A673 (cell line): ENCODE measurements at regions not wholly inside any gene's neighbourhood (a gene's known extent, or its start where the extent isn't known, plus 50 kb on each side); places are given as distances from the start of the nearest gene placed in this dataset.
A peak's percentile ranks its signal among the peaks of the same experiment; 100 is the strongest.

Experiments used
- BruUV-seq: library from RNA; stranded (reverse); fragments of 400-500 nt; replicated peaks from 2 replicates; lab custom pipeline; 2021; lab: Mats Ljungman, UMichigan
- CTCF ChIA-PET: fragments of 300-600 bp; sonication (Branson Sonifier 250); formaldehyde crosslinking; loops from one replicate; lab custom pipeline; 2022; ENCODE audit warnings: antibody characterized with exemption; lab: Charles Lee
- POLR2A ChIA-PET: fragments of 300-600 bp; sonication (Branson Sonifier 250); formaldehyde crosslinking; loops from one replicate; lab custom pipeline; 2022; ENCODE audit warnings: antibody characterized with exemption; ENCODE audit not compliant: low non-redundant PET; lab: Charles Lee
- DNase-seq: peaks from one replicate; pipeline ENCODE4 v3.0.0-alpha.2; 2015; ENCODE audit warnings: low spot score
- H3K27ac ChIP-seq: fragments of 200-600 bp; sonication (generic); 2 replicates; pipeline ENCODE4 v1.5.1; 2016; ENCODE audit warnings: mixed run types, low read depth, mild to moderate bottlenecking, mixed read lengths, antibody characterized with exemption, low read length; ENCODE audit not compliant: poor library complexity, severe bottlenecking
- H3K27me3 ChIP-seq: fragments of 200-600 bp; sonication (generic); replicated peaks from 2 replicates; pipeline ENCODE4 v1.6.1; 2017; ENCODE audit warnings: mixed run types, low read depth, mild to moderate bottlenecking, mixed read lengths, antibody characterized with exemption, low read length; ENCODE audit not compliant: insufficient read depth, poor library complexity
- H3K36me3 ChIP-seq: fragments of 200-600 bp; sonication (generic); 2 replicates; pipeline ENCODE4 v1.6.1; 2016; ENCODE audit warnings: mixed run types, mild to moderate bottlenecking, mixed read lengths, antibody characterized with exemption, low read length; ENCODE audit not compliant: insufficient read depth, poor library complexity, severe bottlenecking
- H3K4me1 ChIP-seq: fragments of 200-600 bp; sonication (generic); 2 replicates; pipeline ENCODE4 v1.6.1; 2017; ENCODE audit warnings: mixed run types, mild to moderate bottlenecking, mixed read lengths, antibody characterized with exemption, low read length; ENCODE audit not compliant: insufficient read depth, poor library complexity, severe bottlenecking
- H3K4me3 ChIP-seq: fragments of 200-600 bp; sonication (generic); 2 replicates; pipeline ENCODE4 v1.5.1; 2016; ENCODE audit warnings: low read depth, mixed run types, mild to moderate bottlenecking, mixed read lengths, low read length; ENCODE audit not compliant: poor library complexity, severe bottlenecking
- H3K9me3 ChIP-seq: fragments of 200-600 bp; sonication (generic); 2 replicates; pipeline ENCODE4 v1.6.1; 2016; ENCODE audit warnings: mixed run types, low read depth, mild to moderate bottlenecking, mixed read lengths, antibody characterized with exemption, low read length; ENCODE audit not compliant: poor library complexity, severe bottlenecking
- EZH2 ChIP-seq: fragments of 200-600 bp; sonication (generic); IDR thresholded peaks from 2 replicates; pipeline ENCODE4 v1.6.1; 2017; ENCODE audit warnings: borderline replicate concordance, low read depth, mild to moderate bottlenecking, mixed read lengths, antibody characterized with exemption, low read length; ENCODE audit not compliant: poor library complexity, severe bottlenecking
- intact Hi-C: fragments of 100-400 bp; cut with micrococcal nuclease; formaldehyde crosslinking; loops from one replicate; pipeline ENCODE4 v1.10.0; 2022; ENCODE audit not compliant: unreplicated experiment
- TF ChIP-seq, protein P1 (sequence below): fragments of 300-800, 200-600 bp; sonication (generic); conservative IDR thresholded peaks from 2 replicates; pipeline ENCODE4 v1.5.1; 2017; ENCODE audit warnings: low read depth, mild to moderate bottlenecking, antibody characterized with exemption, low read length, moderate library complexity, mixed read lengths

DNA sequence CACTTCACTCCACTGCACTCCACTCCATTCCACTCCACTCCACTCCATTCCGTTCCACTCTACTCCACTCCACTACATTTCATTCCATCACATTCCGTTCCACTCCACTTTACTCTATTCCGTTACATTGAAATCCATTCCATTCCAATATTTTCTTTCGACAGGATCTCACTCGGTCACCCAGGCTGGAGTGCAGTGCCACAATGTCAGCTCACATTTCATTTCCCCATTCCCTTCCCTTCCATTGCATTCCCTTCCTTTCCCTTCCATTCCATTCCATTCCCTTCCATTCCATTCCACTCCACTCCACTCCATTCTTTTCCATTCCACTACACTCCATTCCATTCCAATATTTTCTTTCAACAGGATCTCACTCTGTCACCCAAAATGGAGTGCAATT lies 1407.6 kb upstream of the USP9Y start:
- BruUV-seq: no TSS peak
- no peaks in the 10 kb centered on the region for H3K36me3 ChIP-seq
- intact Hi-C loops: no loop called here
- no peak overlapping the region for H3K4me3 ChIP-seq
- no peaks in the 10 kb centered on the region for H3K27me3 ChIP-seq
- no peak for TF ChIP-seq EZH2
- TF ChIP-seq, protein P1, sequence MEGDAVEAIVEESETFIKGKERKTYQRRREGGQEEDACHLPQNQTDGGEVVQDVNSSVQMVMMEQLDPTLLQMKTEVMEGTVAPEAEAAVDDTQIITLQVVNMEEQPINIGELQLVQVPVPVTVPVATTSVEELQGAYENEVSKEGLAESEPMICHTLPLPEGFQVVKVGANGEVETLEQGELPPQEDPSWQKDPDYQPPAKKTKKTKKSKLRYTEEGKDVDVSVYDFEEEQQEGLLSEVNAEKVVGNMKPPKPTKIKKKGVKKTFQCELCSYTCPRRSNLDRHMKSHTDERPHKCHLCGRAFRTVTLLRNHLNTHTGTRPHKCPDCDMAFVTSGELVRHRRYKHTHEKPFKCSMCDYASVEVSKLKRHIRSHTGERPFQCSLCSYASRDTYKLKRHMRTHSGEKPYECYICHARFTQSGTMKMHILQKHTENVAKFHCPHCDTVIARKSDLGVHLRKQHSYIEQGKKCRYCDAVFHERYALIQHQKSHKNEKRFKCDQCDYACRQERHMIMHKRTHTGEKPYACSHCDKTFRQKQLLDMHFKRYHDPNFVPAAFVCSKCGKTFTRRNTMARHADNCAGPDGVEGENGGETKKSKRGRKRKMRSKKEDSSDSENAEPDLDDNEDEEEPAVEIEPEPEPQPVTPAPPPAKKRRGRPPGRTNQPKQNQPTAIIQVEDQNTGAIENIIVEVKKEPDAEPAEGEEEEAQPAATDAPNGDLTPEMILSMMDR: no peak
- no peak for DNase-seq
- no peaks in the 10 kb centered on the region for H3K9me3 ChIP-seq
- no peak overlapping the region for H3K27ac ChIP-seq
- ChIA-PET CTCF (no interaction called here), POLR2A (no interaction called here)
- no peaks in the 10 kb centered on the region for H3K4me1 ChIP-seq

DNA sequence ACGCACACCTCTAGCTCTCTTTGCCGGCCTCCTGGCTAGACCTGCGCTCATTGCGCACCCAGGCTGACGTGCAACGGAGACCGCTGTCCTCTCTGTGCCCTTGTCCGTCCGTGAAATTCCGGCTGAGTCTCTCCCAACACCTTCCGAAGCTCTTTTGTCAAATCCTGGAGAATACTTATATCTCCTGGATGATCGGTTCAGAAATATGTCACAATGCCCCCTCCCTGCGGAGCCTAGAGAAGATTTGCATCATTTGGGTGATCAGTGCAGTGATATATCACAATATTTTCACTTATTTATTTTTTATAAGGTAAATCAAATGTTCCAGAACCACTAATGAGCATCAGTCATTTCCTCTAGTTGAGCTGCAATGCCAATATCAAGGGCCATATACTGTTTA lies 1366.9 kb upstream of the USP9Y start:
- Histone ChIP-seq H3K9me3 (no peaks in the 10 kb centered on the region), H3K27ac (no peak overlapping the region), H3K27me3 (no peaks in the 10 kb centered on the region), H3K36me3 (no peaks in the 10 kb centered on the region), H3K4me3 (no peak overlapping the region), H3K4me1 (no peaks in the 10 kb centered on the region)
- peak; percentile 1 for DNase-seq
- TF ChIP-seq, protein P1: no peak
- TF ChIP-seq EZH2: no peak
- no TSS peak for BruUV-seq
- ChIA-PET CTCF (no interaction called here), POLR2A (no interaction called here)
- intact Hi-C loops: no loop called here
